DND-41 (cell line): ENCODE measurements at regions not wholly inside any gene's neighbourhood (a gene's known extent, or its start where the extent isn't known, plus 50 kb on each side); places are given as distances from the start of the nearest gene placed in this dataset.

ENCODE experiments used
- EZH2 ChIP-seq: IDR thresholded peaks from 3 replicates; pipeline ENCODE4 v1.6.1; 2012; ENCODE audit warnings: borderline replicate concordance, low read depth, mild to moderate bottlenecking, moderate library complexity, low read length, inconsistent platforms; ENCODE audit not compliant: severe bottlenecking
- TF ChIP-seq, protein P1 (sequence below): IDR thresholded peaks from 2 replicates; pipeline ENCODE4 v1.5.1; 2012; ENCODE audit warnings: borderline replicate concordance, low read length, moderate library complexity, mild to moderate bottlenecking; ENCODE audit not compliant: poor library complexity, severe bottlenecking; ENCODE audit errors: extremely low read depth

DNA sequence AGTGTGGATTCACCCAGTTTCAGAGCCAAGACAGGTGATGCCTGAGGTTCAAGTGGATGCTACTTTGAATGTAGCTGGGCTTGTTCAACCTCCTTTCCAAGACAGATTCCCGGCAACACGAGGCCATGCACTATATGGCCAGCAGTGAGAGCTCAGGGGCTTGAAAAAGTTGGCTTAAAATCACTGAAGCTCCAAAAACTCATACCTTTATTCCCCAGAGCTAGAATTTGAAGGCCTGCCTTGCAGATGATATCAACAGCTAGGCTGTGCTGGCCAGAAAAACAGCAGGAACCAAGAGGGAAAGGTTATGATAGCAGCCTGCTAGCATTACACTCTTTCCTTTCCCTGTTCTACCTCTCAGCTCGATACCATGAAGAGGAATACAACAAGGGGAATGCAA, 120.2 kb upstream of the DAB2 start:
- TF ChIP-seq EZH2: no peak
- TF ChIP-seq, protein P1, sequence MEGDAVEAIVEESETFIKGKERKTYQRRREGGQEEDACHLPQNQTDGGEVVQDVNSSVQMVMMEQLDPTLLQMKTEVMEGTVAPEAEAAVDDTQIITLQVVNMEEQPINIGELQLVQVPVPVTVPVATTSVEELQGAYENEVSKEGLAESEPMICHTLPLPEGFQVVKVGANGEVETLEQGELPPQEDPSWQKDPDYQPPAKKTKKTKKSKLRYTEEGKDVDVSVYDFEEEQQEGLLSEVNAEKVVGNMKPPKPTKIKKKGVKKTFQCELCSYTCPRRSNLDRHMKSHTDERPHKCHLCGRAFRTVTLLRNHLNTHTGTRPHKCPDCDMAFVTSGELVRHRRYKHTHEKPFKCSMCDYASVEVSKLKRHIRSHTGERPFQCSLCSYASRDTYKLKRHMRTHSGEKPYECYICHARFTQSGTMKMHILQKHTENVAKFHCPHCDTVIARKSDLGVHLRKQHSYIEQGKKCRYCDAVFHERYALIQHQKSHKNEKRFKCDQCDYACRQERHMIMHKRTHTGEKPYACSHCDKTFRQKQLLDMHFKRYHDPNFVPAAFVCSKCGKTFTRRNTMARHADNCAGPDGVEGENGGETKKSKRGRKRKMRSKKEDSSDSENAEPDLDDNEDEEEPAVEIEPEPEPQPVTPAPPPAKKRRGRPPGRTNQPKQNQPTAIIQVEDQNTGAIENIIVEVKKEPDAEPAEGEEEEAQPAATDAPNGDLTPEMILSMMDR: no peak
